Ovary (tissue), 7 donors: ENCODE measurements at regions not wholly inside any gene's neighbourhood (a gene's known extent, or its start where the extent isn't known, plus 50 kb on each side); places are given as distances from the start of the nearest gene placed in this dataset.

Source experiments
- DNase-seq, 5 donors: peaks; one replicate each; pipeline ENCODE4 v3.0.0-alpha.2; 2019 to 2020
- H3K27ac ChIP-seq, 2 donors: fragments of 200-600 bp; one replicate each; pipeline versions ENCODE4 v1.5.1 to v1.8.0; 2019 to 2022
- H3K27me3 ChIP-seq: fragments of 200-600 bp; one replicate; pipeline ENCODE4 v1.8.0; 2022
- H3K36me3 ChIP-seq: fragments of 200-600 bp; sonication (generic); one replicate; pipeline ENCODE4 v1.5.1; 2019
- H3K4me1 ChIP-seq: one replicate; pipeline ENCODE4 v1.8.1; 2013; ENCODE audit warnings: mild to moderate bottlenecking, moderate library complexity; ENCODE audit not compliant: insufficient read depth
- H3K4me3 ChIP-seq: fragments of 200-600 bp; sonication (generic); one replicate; pipeline ENCODE4 v1.5.1; 2017
- H3K9me3 ChIP-seq, 2 donors: fragments of 200-600 bp in 1 of 2; sonication (generic) in 1 of 2; one replicate each; pipeline versions ENCODE4 v1.5.1 to v1.8.1; 2013 to 2019; ENCODE audit warnings: mild to moderate bottlenecking in 1 of 2, moderate library complexity in 1 of 2
- CTCF ChIP-seq, 3 donors: fragments of 450-650 bp in 2 of 3; fragments of 200-600 bp in 1 of 3; IDR thresholded peaks; one replicate each; pipeline versions ENCODE4 v1.5.1 to v1.8.0; 2016 to 2022; ENCODE audit warnings: antibody characterized with exemption in 3 of 3, mild to moderate bottlenecking in 1 of 3
- EP300 ChIP-seq: sonication (generic); formaldehyde crosslinking; IDR thresholded peaks from one replicate; pipeline ENCODE4 v1.6.1; 2017; ENCODE audit warnings: antibody characterized with exemption
- POLR2A ChIP-seq: fragments of 450-650 bp; IDR thresholded peaks from one replicate; pipeline ENCODE4 v1.6.1; 2017; ENCODE audit warnings: antibody characterized with exemption, mild to moderate bottlenecking, moderate library complexity
- WGBS, 3 donors: extraction: QIAGEN DNeasy Blood & Tissue Kit in 1 of 3; methylation state at CpG; one replicate each; pipeline versions ENCODE4 v1.1.5 to v1.1.7; 2013 to 2017; 5-methylcytosine and 5-hydroxymethylcytosine counted together
- intact Hi-C, 4 donors: fragments of 100-400 bp; cut with DNase I; formaldehyde crosslinking; loops; one replicate each; pipeline versions ENCODE4 v1.11.0 to v1.15.1; 2022 to 2023
- donor health status: DM: no; HTN: no; CAD: no; lungs with moderate emphysema.
- donor health status: DM: no; HTN: no; CAD: no.
- donor health status: Bipolar disorder and iron deficiency.
- donor health status: DM: no; HTN: no; CAD: no.
- donor health status: DM: yes; HTN: yes; CAD: no.

GRCh38 chrX:9227276-9227675, 193.3 kb upstream of the FAM9B start:
- H3K4me1 ChIP-seq = no peaks in the 10 kb centered on the region
- no peaks in the 10 kb centered on the region for H3K27me3 ChIP-seq
- no peak for DNase-seq
- no peak overlapping the region for H3K4me3 ChIP-seq
- intact Hi-C loops = loop anchor here in 1 of 4 donors (10.0 kb wide), 1 partner anchor 1232 kb away; no protein-coding TSS in a partner anchor
- no peak for TF ChIP-seq CTCF (IDR thresholded peaks at IDR 0.05)
- no peak for TF ChIP-seq EP300
- TF ChIP-seq POLR2A = no peak
- H3K27ac ChIP-seq = no peak overlapping the region
- no peaks in the 10 kb centered on the region for H3K36me3 ChIP-seq
- H3K9me3 ChIP-seq = no peaks in the 10 kb centered on the region
- 68 to 70% (median 68%) methylated on average over 6 of the region's 6 CpGs for WGBS, 3 donors

- H3K4me3 ChIP-seq = no peak overlapping the region
- intact Hi-C loops = no loop called here
- 63 to 67% (median 64%) methylated on average over 5 of the region's 5 CpGs for WGBS, 3 donors
Measured at GRCh38 chrX:9231491-9231890, 197.6 kb upstream of the FAM9B start.

GRCh38 chrX:9233141-9233540, 199.2 kb upstream of the FAM9B start:
- intact Hi-C loops = no loop called here
- Histone ChIP-seq H3K9me3 (no peaks in the 10 kb centered on the region), H3K4me1 (no peaks in the 10 kb centered on the region), H3K36me3 (no peaks in the 10 kb centered on the region), H3K27ac (no peak overlapping the region), H3K27me3 (no peaks in the 10 kb centered on the region), H3K4me3 (no peak overlapping the region)
- WGBS, 3 donors = 32 to 45% (median 34%) methylated on average over 5 of the region's 5 CpGs
- TF ChIP-seq EP300 (no peak), CTCF (IDR thresholded peaks at IDR 0.05) (no peak), POLR2A (no peak)
- DNase-seq = no peak

More at GRCh38 chrX:9231491-9231890, 197.6 kb upstream of the FAM9B start:
- Histone ChIP-seq H3K27ac (no peak overlapping the region), H3K36me3 (no peaks in the 10 kb centered on the region), H3K27me3 (no peaks in the 10 kb centered on the region), H3K9me3 (no peaks in the 10 kb centered on the region), H3K4me1 (no peaks in the 10 kb centered on the region)
- no peak for DNase-seq
- TF ChIP-seq EP300 = no peak
- no peak for TF ChIP-seq CTCF (IDR thresholded peaks at IDR 0.05)
- no peak for TF ChIP-seq POLR2A

GRCh38 chrX:9234315-9234714, 200.4 kb upstream of the FAM9B start:
- H3K4me3 ChIP-seq = no peak overlapping the region
- intact Hi-C loops = no loop called here
- H3K27ac ChIP-seq = no peak overlapping the region
- H3K4me1 ChIP-seq = no peaks in the 10 kb centered on the region
- no peaks in the 10 kb centered on the region for H3K36me3 ChIP-seq
- DNase-seq = no peak
- H3K9me3 ChIP-seq = no peaks in the 10 kb centered on the region
- no peaks in the 10 kb centered on the region for H3K27me3 ChIP-seq
- 68 to 76% (median 75%) methylated on average over 3 of the region's 3 CpGs for WGBS, 3 donors
- TF ChIP-seq CTCF (IDR thresholded peaks at IDR 0.05) = no peak
- TF ChIP-seq POLR2A = no peak
- TF ChIP-seq EP300 = no peak
